ENCODE measurements at regions not wholly inside any gene's neighbourhood (a gene's known extent, or its start where the extent isn't known, plus 50 kb on each side); places are given as distances from the start of the nearest gene placed in this dataset.

DNA sequence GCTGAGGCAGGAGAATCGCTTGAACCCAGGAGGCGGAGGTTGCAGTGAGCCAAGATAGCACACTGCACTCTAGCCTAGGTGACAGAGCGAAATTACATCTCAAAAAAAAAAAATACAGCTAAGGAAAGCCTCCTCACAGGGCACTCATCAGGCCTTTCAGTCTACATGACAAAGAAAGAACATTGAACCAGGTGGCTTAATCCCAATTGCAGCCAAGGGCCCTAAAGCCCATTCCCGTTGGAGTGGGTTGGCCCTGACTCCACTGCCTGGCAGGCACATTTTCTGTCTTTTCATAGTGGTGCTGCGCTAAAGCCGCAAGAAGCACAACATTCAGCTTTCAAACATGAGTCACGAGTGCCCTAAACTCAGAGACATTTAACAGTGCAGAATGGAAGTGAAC is 372.5 kb downstream of the RNF144A start:
- H3K36me3 ChIP-seq, result no peaks in the 10 kb centered on the region
- no peaks in the 10 kb centered on the region for H3K9me3 ChIP-seq
- TF ChIP-seq POLR2A (IDR thresholded peaks at IDR 0.05; ENCODE audit: low read depth) (no peak), EP300 (IDR thresholded peaks at IDR 0.05) (no peak), POLR2AphosphoS5 (IDR thresholded peaks at IDR 0.05) (no peak)
- TF ChIP-seq, protein P1, sequence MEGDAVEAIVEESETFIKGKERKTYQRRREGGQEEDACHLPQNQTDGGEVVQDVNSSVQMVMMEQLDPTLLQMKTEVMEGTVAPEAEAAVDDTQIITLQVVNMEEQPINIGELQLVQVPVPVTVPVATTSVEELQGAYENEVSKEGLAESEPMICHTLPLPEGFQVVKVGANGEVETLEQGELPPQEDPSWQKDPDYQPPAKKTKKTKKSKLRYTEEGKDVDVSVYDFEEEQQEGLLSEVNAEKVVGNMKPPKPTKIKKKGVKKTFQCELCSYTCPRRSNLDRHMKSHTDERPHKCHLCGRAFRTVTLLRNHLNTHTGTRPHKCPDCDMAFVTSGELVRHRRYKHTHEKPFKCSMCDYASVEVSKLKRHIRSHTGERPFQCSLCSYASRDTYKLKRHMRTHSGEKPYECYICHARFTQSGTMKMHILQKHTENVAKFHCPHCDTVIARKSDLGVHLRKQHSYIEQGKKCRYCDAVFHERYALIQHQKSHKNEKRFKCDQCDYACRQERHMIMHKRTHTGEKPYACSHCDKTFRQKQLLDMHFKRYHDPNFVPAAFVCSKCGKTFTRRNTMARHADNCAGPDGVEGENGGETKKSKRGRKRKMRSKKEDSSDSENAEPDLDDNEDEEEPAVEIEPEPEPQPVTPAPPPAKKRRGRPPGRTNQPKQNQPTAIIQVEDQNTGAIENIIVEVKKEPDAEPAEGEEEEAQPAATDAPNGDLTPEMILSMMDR (IDR thresholded peaks at IDR 0.05), result no peak
- DNase-seq (ENCODE audit: extremely low spot score), result no peak
- intact Hi-C loops (cut with DNase I), result no loop called here
- no peaks in the 10 kb centered on the region for H3K4me1 ChIP-seq
- no peak overlapping the region for H3K27ac ChIP-seq (replicated peaks in 1 of 4)
- 90% methylated on average over 7 of the region's 7 CpGs for WGBS
- no peaks in the 10 kb centered on the region for H3K27me3 ChIP-seq
- H3K4me3 ChIP-seq, result no peak overlapping the region

DNA sequence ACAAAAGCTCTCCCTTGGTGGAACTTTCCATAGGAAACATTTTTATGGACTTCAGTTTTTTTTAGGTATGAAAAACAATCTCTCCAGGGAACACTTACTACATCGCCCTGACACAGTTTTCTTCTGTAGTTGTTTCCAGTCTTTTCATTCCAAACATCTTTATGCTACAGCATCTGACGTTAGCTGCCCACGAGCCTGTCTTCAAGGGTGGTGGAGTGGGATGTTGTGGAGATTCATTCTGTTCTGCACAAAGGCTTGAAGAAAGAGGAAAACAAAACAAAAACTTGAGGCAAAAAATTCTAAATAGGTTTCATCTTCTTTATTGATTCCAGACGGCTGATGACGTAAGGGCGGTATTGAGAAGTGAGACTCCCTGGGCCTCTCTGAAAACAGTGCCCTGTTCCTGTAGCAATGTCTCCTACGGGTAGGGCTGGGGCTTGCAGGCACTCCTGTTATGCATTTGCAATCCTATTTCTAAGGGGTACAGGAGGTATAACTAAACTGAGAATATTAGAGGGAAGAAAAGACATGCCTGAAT is 375.0 kb downstream of the RNF144A start:
- 81% methylated on average over 7 of the region's 7 CpGs for WGBS
- intact Hi-C loops (cut with DNase I), result no loop called here
- Histone ChIP-seq H3K4me1 (no peaks in the 10 kb centered on the region), H3K4me3 (no peak overlapping the region), H3K27ac (replicated peaks in 1 of 4) (no peak overlapping the region), H3K9me3 (no peaks in the 10 kb centered on the region), H3K27me3 (no peaks in the 10 kb centered on the region), H3K36me3 (no peaks in the 10 kb centered on the region)
- DNase-seq (ENCODE audit: extremely low spot score), result no peak
- TF ChIP-seq POLR2A (IDR thresholded peaks at IDR 0.05; ENCODE audit: low read depth) (no peak), EP300 (IDR thresholded peaks at IDR 0.05) (no peak), POLR2AphosphoS5 (IDR thresholded peaks at IDR 0.05) (no peak)
- TF ChIP-seq, protein P1 (IDR thresholded peaks at IDR 0.05), result no peak

DNA sequence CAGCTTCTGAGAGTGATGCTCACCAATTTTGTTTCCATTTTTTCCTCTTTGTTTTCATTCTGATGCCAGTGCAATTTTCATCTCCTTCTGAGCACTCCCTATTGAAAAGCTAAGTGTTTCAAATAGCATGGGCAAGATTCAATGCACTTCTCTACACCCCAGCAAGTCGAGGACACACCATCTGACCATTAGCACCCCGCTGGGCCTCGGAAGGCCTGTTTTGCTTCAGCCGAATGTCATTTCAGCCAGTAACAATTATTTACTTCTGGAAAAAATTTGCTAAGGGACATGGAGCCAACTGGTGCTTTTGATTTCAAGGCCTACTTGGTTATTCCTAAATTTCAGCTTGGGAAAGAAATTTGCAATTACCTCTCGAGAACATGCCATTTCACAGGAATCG is 392.4 kb downstream of the RNF144A start:
- WGBS, result 89% methylated on average over 6 of the region's 6 CpGs
- Histone ChIP-seq H3K36me3 (no peaks in the 10 kb centered on the region), H3K4me1 (no peaks in the 10 kb centered on the region), H3K4me3 (no peak overlapping the region), H3K27me3 (no peaks in the 10 kb centered on the region), H3K9me3 (no peaks in the 10 kb centered on the region), H3K27ac (replicated peaks in 1 of 4) (no peak overlapping the region)
- intact Hi-C loops (cut with DNase I), result no loop called here
- no peak for DNase-seq (ENCODE audit: extremely low spot score)
- TF ChIP-seq, protein P1 (IDR thresholded peaks at IDR 0.05), result no peak
- TF ChIP-seq EP300 (IDR thresholded peaks at IDR 0.05) (no peak), POLR2AphosphoS5 (IDR thresholded peaks at IDR 0.05) (no peak), POLR2A (IDR thresholded peaks at IDR 0.05; ENCODE audit: low read depth) (no peak)

DNA sequence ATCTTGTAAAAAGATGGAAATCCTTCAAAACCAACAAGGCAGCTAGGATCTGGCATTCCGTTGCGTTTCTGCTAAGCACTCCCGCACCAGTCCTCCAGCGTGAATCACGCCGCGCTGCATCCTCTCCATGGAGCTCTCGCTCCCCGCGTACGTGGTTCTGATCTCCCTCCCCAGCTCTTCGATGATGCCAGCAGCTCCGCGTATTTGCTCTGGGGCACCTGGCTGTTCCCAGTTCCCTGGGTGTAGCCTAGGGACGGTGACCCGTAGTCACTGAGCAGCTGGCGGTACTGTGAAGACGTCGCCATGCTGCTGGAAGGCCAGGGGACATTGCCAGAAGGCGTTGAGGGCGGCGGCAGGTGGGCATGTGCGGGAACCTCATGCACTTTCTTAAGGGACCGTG is 407.5 kb downstream of the RNF144A start:
- TF ChIP-seq, protein P1 (IDR thresholded peaks at IDR 0.05), result no peak
- no peak for TF ChIP-seq POLR2AphosphoS5 (IDR thresholded peaks at IDR 0.05)
- TF ChIP-seq POLR2A (IDR thresholded peaks at IDR 0.05; ENCODE audit: low read depth), result no peak
- no peak for TF ChIP-seq EP300 (IDR thresholded peaks at IDR 0.05)
- no peaks in the 10 kb centered on the region for H3K4me1 ChIP-seq
- no peaks in the 10 kb centered on the region for H3K9me3 ChIP-seq
- 64% methylated on average over 8 of the region's 24 CpGs for WGBS
- no peak overlapping the region for H3K4me3 ChIP-seq
- no peaks in the 10 kb centered on the region for H3K36me3 ChIP-seq
- peaks cover 0 to 4% (median 0%) of the 10 kb centered on the region in 4 donors for H3K27me3 ChIP-seq
- DNase-seq (ENCODE audit: extremely low spot score), result no peak
- intact Hi-C loops (cut with DNase I), result no loop called here
- no peak overlapping the region for H3K27ac ChIP-seq (replicated peaks in 1 of 4)

DNA sequence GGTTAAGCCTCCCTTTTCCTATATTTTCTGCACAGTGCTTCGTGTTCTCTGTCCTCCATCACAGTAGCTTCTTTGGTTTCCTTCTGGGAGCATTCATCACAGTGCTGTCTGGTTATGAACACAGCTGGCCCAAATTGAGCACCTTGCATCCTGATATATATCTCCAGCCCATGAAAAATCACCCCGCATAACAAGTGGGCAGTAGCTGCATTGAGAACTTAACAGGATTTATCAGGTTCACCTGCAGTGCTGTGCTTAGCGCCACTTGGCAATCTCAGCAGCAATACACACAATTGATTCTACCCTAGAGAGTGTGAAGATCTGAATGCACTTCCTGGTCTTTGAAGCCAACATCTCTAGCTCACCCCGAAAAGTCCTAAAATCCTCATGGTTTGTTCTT is 408.0 kb downstream of the RNF144A start:
- H3K4me3 ChIP-seq, result no peak overlapping the region
- no peak overlapping the region for H3K27ac ChIP-seq (replicated peaks in 1 of 4)
- TF ChIP-seq POLR2AphosphoS5 (IDR thresholded peaks at IDR 0.05) (no peak), POLR2A (IDR thresholded peaks at IDR 0.05; ENCODE audit: low read depth) (no peak), EP300 (IDR thresholded peaks at IDR 0.05) (no peak)
- TF ChIP-seq, protein P1 (IDR thresholded peaks at IDR 0.05), result no peak
- H3K4me1 ChIP-seq, result no peaks in the 10 kb centered on the region
- intact Hi-C loops (cut with DNase I), result no loop called here
- H3K9me3 ChIP-seq, result no peaks in the 10 kb centered on the region
- 96% methylated on average over 4 of the region's 4 CpGs for WGBS
- no peaks in the 10 kb centered on the region for H3K36me3 ChIP-seq
- H3K27me3 ChIP-seq, result peaks cover 0 to 4% (median 0%) of the 10 kb centered on the region in 4 donors
- DNase-seq (ENCODE audit: extremely low spot score), result no peak

All from esophagus muscularis mucosa (tissue), 4 donors.